ENCODE measurements at regions not wholly inside any gene's neighbourhood (a gene's known extent, or its start where the extent isn't known, plus 50 kb on each side); places are given as distances from the start of the nearest gene placed in this dataset.

DNA sequence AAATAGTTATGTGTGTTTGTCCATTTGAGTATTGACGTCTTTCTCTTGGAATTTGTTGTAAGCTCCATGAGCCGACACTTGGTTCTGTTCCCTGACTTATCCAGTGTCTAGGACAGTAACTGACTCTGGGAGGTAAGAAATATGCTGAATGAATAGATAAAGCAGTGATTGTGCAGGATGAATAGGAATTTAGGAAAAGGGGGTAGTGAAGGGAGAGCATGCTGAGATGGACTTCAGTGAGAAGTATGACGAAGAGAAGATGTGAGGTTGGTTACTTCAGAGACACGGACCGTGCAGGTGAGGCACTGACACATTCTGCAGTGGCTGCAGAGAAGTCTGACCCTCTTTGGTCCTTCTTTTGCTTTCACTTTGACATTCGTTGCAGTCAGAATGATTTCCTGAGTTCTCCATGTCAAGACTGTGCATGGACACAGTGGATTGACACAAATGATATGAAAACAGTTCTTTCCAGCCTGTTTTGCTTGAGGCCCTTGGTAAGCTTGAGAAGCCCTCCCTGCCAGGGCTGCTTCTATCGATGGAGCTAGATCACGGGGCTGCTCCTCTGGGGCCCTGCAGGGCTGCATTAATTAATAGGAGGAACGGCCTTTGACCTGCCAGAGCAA lies 261.5 kb upstream of the SORCS1 start:
- Mint-ChIP-seq H3K4me1 (no peaks in the 10 kb centered on the region), H3K4me3 (no peak overlapping the region), H3K27me3 (no peaks in the 10 kb centered on the region), H3K9me3 (peaks cover 24% of the 10 kb centered on the region), H3K27ac (ENCODE audit: low read depth) (no peak overlapping the region), H3K36me3 (ENCODE audit: insufficient read depth) (no peaks in the 10 kb centered on the region)
- DNase-seq (ENCODE audit: low spot score in 2 of 2): no peak
- ATAC-seq (replicated peaks; ENCODE audit: extremely low read depth, poor library complexity, severe bottlenecking): no peak

DNA sequence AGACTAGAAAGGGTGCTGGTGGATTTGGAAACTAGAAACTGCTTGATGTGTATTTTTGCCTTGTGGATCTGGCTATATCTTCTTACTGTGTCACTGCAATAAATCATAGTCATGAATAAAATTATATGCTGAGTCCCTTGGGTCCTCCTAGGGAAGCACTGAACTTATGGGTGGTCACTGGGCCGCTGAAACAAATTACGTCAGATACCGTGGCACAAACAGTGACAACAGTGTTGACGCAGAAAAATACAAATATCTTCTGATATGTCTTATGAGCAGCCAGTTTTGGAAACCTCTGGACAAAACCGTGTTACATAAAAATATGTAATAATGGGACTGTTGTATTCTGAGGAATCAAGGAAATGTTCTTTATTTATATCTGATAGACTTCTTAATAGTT lies 260.1 kb upstream of the SORCS1 start:
- H3K4me1 Mint-ChIP-seq: no peaks in the 10 kb centered on the region
- no peak overlapping the region for H3K4me3 Mint-ChIP-seq
- ATAC-seq (replicated peaks; ENCODE audit: extremely low read depth, poor library complexity, severe bottlenecking) (no peak), DNase-seq (ENCODE audit: low spot score in 2 of 2) (no peak)
- H3K9me3 Mint-ChIP-seq: peaks cover 24% of the 10 kb centered on the region
- no peaks in the 10 kb centered on the region for H3K36me3 Mint-ChIP-seq (ENCODE audit: insufficient read depth)
- H3K27ac Mint-ChIP-seq (ENCODE audit: low read depth): no peak overlapping the region
- H3K27me3 Mint-ChIP-seq: no peaks in the 10 kb centered on the region

DNA sequence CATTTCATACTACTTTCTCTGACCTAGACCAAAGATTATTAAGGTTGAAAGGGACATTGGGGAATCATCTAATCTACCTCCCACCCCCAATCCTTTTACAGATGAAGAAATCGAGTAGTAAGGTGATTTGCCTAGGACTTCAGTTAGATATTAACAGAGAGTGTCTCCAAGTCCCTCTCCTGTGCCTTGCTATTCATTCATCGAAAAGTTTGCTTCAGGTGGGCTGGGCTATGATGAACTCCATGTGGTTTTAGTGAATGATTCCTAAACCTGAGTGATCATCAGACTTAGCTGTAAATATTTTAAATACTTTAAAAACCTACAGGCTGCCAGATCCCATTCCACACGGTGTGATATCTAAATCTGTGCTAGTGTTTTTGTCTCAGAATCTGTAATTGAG lies 259.4 kb upstream of the SORCS1 start:
- no peak overlapping the region for H3K4me3 Mint-ChIP-seq
- H3K27me3 Mint-ChIP-seq: no peaks in the 10 kb centered on the region
- H3K36me3 Mint-ChIP-seq (ENCODE audit: insufficient read depth): no peaks in the 10 kb centered on the region
- DNase-seq (ENCODE audit: low spot score in 2 of 2) (no peak), ATAC-seq (replicated peaks; ENCODE audit: extremely low read depth, poor library complexity, severe bottlenecking) (no peak)
- no peak overlapping the region for H3K27ac Mint-ChIP-seq (ENCODE audit: low read depth)
- H3K4me1 Mint-ChIP-seq: no peaks in the 10 kb centered on the region
- peaks cover 17% of the 10 kb centered on the region for H3K9me3 Mint-ChIP-seq

DNA sequence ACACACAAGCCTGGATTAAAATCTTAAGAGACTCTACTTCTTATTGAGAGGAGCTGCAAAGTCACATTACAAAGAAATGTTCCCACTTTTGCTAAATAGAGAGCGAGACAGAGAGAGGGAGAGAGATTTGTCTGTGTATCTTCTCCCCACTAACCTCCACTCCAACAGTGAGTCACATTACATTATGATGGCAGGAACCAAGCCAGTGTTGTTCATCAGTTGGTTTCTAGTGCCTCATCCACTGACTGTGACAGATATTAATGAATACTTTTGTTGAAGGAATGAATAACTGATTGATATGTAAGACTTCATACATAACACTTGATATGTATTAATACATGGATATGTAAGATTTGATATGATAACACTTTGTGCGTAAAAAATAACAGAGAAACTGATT lies 258.2 kb upstream of the SORCS1 start:
- Mint-ChIP-seq H3K4me3 (no peak overlapping the region), H3K4me1 (no peaks in the 10 kb centered on the region), H3K27me3 (no peaks in the 10 kb centered on the region), H3K27ac (ENCODE audit: low read depth) (no peak overlapping the region), H3K9me3 (peaks cover 20% of the 10 kb centered on the region), H3K36me3 (ENCODE audit: insufficient read depth) (no peaks in the 10 kb centered on the region)
- ATAC-seq (replicated peaks; ENCODE audit: extremely low read depth, poor library complexity, severe bottlenecking): no peak
- DNase-seq (ENCODE audit: low spot score in 2 of 2): no peak

DNA sequence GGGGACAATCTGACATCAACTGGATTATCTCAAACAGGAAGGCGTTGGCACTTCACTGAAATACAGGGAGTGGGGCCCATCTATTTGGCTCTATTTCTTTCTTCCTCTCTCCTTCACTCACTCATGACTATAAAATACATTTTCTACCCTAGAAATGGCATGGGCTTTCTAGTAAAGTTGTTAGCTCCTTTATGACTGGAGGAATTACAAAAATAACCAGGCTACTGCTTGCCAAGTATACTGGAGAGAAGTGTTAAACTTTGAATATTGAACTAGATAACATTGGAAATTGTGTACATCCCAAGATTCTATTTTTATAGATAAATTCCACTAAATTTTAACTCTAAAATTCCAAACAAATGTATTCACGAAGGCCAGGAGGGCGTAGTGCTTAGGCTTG lies 255.7 kb upstream of the SORCS1 start:
- Mint-ChIP-seq H3K36me3 (ENCODE audit: insufficient read depth) (no peaks in the 10 kb centered on the region), H3K4me3 (no peak overlapping the region), H3K9me3 (peaks cover 28% of the 10 kb centered on the region)

DNA sequence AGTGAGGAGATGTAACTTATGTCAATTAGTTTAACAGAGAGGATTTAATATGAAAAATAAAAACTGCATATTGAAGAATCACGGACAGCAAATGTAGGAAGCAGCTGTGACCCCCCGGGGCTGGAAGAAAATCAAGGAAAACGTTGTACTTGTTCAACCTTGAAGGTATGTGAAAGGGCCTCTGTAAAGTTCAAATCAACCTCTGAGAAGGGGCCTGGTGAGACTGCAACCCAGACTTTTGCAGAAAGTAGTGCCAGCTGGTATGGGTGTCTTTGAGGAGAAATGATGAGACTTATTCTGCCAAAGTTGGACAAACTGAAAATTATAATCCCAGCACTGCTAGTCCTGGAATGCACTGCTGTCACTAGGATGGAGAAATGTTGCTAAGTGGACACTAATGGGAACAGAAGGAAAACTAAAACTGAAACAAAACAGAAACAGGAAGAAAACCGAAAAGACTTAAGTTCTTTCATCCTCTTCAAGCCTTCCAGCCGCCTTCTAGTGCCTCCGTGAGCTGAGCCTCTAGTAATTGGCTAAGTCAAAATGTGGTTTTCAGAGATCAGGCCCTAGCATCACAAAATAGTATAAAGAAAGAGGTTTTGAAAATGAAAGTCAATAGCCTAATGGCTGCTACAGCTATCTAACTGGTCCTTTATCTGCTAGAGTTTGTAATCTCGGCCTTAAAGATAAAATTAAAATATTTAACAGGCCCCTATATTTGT lies 253.7 kb upstream of the SORCS1 start:
- no peak overlapping the region for H3K4me3 Mint-ChIP-seq
- no peaks in the 10 kb centered on the region for H3K4me1 Mint-ChIP-seq
- H3K9me3 Mint-ChIP-seq: peaks cover 34% of the 10 kb centered on the region
- no peak overlapping the region for H3K27ac Mint-ChIP-seq (ENCODE audit: low read depth)
- ATAC-seq (replicated peaks; ENCODE audit: extremely low read depth, poor library complexity, severe bottlenecking): no peak
- H3K27me3 Mint-ChIP-seq: no peaks in the 10 kb centered on the region
- no peaks in the 10 kb centered on the region for H3K36me3 Mint-ChIP-seq (ENCODE audit: insufficient read depth)
- DNase-seq (ENCODE audit: low spot score in 2 of 2): no peak

More for the DNA sequence above, 255.7 kb upstream of the SORCS1 start:
- DNase-seq (ENCODE audit: low spot score in 2 of 2) (no peak), ATAC-seq (replicated peaks; ENCODE audit: extremely low read depth, poor library complexity, severe bottlenecking) (no peak)
- no peaks in the 10 kb centered on the region for H3K4me1 Mint-ChIP-seq
- H3K27ac Mint-ChIP-seq (ENCODE audit: low read depth): no peak overlapping the region
- no peaks in the 10 kb centered on the region for H3K27me3 Mint-ChIP-seq

DNA sequence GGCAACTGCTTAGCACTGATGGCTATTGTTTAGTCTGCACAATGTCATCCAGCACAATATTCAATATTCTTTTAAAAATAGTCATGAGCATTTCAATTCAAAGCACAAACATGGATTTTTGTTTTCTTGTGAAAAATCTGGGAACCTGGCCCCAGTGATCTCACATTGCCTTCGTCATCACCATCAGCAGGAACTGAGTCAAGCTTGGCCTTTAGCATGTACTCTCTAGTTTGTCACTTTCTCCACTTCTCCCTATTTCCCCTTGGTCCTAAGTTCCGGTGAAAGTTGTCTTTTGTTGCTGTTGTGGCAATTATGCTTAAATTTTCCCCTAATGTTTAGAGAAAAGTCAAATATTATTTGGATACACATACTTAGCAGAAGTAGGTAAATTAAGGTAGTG lies 252.9 kb upstream of the SORCS1 start:
- no peak for ATAC-seq (replicated peaks; ENCODE audit: extremely low read depth, poor library complexity, severe bottlenecking)
- H3K27me3 Mint-ChIP-seq: no peaks in the 10 kb centered on the region
- H3K4me1 Mint-ChIP-seq: no peaks in the 10 kb centered on the region
- peaks cover 29% of the 10 kb centered on the region for H3K9me3 Mint-ChIP-seq
- no peak for DNase-seq (ENCODE audit: low spot score in 2 of 2)
- H3K27ac Mint-ChIP-seq (ENCODE audit: low read depth): no peak overlapping the region
- no peak overlapping the region for H3K4me3 Mint-ChIP-seq
- no peaks in the 10 kb centered on the region for H3K36me3 Mint-ChIP-seq (ENCODE audit: insufficient read depth)

DNA sequence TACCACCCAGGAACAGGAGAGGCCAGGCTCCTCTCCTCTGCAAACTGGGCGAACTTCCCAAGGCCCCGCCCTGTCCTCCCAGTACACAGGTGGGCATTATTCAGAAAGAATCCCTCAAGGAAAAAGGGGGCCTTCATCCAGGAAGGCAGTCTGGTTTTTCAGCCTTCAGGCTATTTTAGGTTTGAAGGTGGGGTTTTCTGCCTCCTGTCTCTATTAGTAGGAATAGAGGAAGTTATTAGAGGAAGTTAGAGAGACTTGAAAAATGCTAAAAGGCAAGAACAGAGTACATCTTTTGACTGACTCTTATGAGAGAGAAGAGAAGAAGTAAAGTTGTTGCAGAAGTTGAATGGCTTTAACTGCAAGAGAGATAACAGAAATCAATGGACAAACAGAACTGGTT lies 250.9 kb upstream of the SORCS1 start:
- Mint-ChIP-seq H3K9me3 (peaks cover 37% of the 10 kb centered on the region), H3K4me1 (no peaks in the 10 kb centered on the region), H3K36me3 (ENCODE audit: insufficient read depth) (no peaks in the 10 kb centered on the region), H3K27ac (ENCODE audit: low read depth) (no peak overlapping the region), H3K27me3 (no peaks in the 10 kb centered on the region), H3K4me3 (no peak overlapping the region)
- DNase-seq (ENCODE audit: low spot score in 2 of 2): no peak
- ATAC-seq (replicated peaks; ENCODE audit: extremely low read depth, poor library complexity, severe bottlenecking): no peak

DNA sequence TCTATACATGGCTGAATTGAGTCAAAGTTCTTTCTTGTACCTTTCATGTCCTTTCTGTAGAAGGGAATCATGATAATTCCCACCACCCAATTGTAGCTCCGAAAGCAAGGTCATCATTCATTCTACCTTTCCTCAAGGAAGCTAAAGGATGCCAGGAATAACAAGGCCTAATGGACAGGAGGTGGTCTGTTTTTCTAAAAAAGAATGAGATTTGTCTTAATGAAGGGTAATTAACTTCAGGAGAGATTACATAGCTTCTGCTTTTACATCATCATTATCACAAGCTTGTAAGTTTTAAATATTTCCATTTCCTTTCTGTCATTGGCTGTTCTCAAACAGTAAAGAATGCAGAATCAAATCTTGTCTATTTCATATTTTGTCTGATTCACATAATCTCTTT lies 249.5 kb upstream of the SORCS1 start:
- Mint-ChIP-seq H3K9me3 (peaks cover 44% of the 10 kb centered on the region), H3K4me1 (no peaks in the 10 kb centered on the region), H3K27me3 (no peaks in the 10 kb centered on the region), H3K27ac (ENCODE audit: low read depth) (no peak overlapping the region), H3K4me3 (no peak overlapping the region), H3K36me3 (ENCODE audit: insufficient read depth) (no peaks in the 10 kb centered on the region)
- DNase-seq (ENCODE audit: low spot score in 2 of 2) (no peak), ATAC-seq (replicated peaks; ENCODE audit: extremely low read depth, poor library complexity, severe bottlenecking) (no peak)

DNA sequence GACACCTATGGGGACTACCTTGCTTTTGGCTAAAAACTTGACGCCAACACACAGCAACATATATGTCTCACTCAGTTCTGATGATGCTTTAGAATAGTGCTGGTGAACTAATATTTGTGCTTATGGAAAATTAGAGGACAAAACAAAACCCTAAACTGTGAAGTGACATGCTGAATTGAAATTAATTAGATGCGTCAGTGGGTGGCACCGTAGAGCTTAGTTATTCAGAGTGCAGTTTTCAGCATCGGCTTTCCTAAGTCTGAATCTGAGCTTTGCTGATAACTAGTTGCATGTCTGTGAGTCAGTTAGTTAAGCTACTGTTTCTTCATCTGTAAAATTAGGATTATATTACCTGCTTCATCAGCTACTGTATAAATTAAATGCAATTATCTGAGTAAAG lies 245.0 kb upstream of the SORCS1 start:
- ATAC-seq (replicated peaks; ENCODE audit: extremely low read depth, poor library complexity, severe bottlenecking): no peak
- no peaks in the 10 kb centered on the region for H3K4me1 Mint-ChIP-seq

DNA sequence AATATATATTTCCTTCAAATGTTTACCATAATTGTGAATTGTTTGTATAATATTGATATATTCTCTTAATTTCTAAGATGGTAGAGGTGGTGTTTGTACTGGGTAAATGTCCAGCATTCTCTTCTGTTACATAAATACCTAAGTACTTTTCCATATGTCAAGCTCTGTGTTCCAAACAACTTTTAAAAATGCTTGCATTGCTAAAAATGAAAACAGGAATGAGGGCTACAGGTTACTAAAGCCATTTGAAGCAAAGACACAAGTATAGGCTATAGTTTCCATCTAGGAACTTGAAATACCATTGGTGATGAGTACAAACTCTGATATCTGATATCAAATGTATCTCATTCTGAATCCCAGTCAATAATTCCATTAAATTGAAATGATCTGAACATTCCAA lies 233.6 kb upstream of the SORCS1 start:
- Mint-ChIP-seq H3K27me3 (no peaks in the 10 kb centered on the region), H3K27ac (ENCODE audit: low read depth) (no peak overlapping the region), H3K9me3 (peaks cover 14% of the 10 kb centered on the region), H3K4me3 (no peak overlapping the region), H3K36me3 (ENCODE audit: insufficient read depth) (no peaks in the 10 kb centered on the region), H3K4me1 (no peaks in the 10 kb centered on the region)
- DNase-seq (ENCODE audit: low spot score in 2 of 2): no peak
- ATAC-seq (replicated peaks; ENCODE audit: extremely low read depth, poor library complexity, severe bottlenecking): no peak

More for the DNA sequence above, 245.0 kb upstream of the SORCS1 start:
- no peak for DNase-seq (ENCODE audit: low spot score in 2 of 2)
- no peak overlapping the region for H3K27ac Mint-ChIP-seq (ENCODE audit: low read depth)
- H3K36me3 Mint-ChIP-seq (ENCODE audit: insufficient read depth): no peaks in the 10 kb centered on the region
- H3K27me3 Mint-ChIP-seq: no peaks in the 10 kb centered on the region
- no peak overlapping the region for H3K4me3 Mint-ChIP-seq
- H3K9me3 Mint-ChIP-seq: peaks cover 22% of the 10 kb centered on the region

DNA sequence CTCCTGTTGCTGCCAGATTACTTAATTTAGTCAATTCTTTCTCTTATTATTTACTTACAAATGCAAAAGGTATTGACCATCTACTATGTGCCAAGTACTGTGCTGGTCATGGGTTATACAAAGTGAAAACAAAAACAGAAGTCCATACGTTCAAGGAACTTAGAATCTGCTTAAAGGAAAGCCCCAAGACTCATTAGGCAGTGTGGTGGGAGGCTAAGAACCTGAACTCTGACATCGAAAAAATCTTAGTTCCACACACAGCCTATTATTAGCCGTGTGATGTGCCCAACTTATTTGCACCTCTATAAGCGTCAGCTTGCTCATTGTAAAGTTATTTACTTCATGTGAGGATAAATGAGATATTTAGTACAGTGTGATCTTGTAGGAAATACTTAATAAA lies 227.4 kb upstream of the SORCS1 start:
- no peak for ATAC-seq (replicated peaks; ENCODE audit: extremely low read depth, poor library complexity, severe bottlenecking)

DNA sequence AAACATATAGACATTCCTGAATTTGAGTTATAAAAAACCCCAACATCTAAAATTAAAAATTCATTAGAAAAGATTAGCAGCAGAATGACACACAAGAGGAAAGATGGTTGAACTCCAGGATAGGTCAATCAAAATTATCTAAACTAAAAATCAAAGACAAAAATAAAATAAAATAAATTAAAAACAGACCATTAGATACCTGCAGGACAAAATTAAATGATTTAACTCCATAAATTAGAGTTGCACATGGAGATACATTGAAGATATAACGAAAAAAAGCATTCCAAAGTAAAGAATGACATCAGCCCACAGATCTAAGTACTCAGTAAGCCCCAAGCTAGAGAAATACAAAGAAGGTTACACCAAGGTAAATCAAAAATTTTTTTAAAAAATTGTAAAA lies 226.1 kb upstream of the SORCS1 start:
- no peak overlapping the region for H3K4me3 Mint-ChIP-seq
- H3K36me3 Mint-ChIP-seq (ENCODE audit: insufficient read depth): no peaks in the 10 kb centered on the region
- peaks cover 23% of the 10 kb centered on the region for H3K9me3 Mint-ChIP-seq
- H3K4me1 Mint-ChIP-seq: no peaks in the 10 kb centered on the region
- no peak overlapping the region for H3K27ac Mint-ChIP-seq (ENCODE audit: low read depth)
- no peak for ATAC-seq (replicated peaks; ENCODE audit: extremely low read depth, poor library complexity, severe bottlenecking)
- no peak for DNase-seq (ENCODE audit: low spot score in 2 of 2)
- no peaks in the 10 kb centered on the region for H3K27me3 Mint-ChIP-seq

More for the DNA sequence above, 227.4 kb upstream of the SORCS1 start:
- Mint-ChIP-seq H3K9me3 (peaks cover 34% of the 10 kb centered on the region), H3K4me1 (no peaks in the 10 kb centered on the region), H3K36me3 (ENCODE audit: insufficient read depth) (no peaks in the 10 kb centered on the region), H3K27ac (ENCODE audit: low read depth) (no peak overlapping the region), H3K27me3 (no peaks in the 10 kb centered on the region), H3K4me3 (no peak overlapping the region)
- DNase-seq (ENCODE audit: low spot score in 2 of 2): no peak

Data from central memory CD8-positive, alpha-beta T cell (primary cell).